K562 (cell line): ENCODE measurements at regions not wholly inside any gene's neighbourhood (a gene's known extent, or its start where the extent isn't known, plus 50 kb on each side); places are given as distances from the start of the nearest gene placed in this dataset.

Experiments
- MYBL2 ChIP-seq, 2 experiments: fragments of 450-650 bp in 1 of 2; sonication (generic) in 1 of 2; formaldehyde crosslinking in 1 of 2; IDR thresholded peaks; 2 replicates each; pipeline versions ENCODE4 v1.6.1 to v1.8.1; 2017 to 2022; ENCODE audit warnings: borderline replicate concordance in 1 of 2, inconsistent platforms in 1 of 2, low read depth in 1 of 2, mild to moderate bottlenecking in 1 of 2, missing genetic modification reagents in 1 of 2, moderate library complexity in 1 of 2
- PHF20 ChIP-seq: fragments of 450-650 bp; IDR thresholded peaks from 2 replicates; pipeline ENCODE4 v1.6.1; 2018; ENCODE audit not compliant: partially characterized antibody
- PML ChIP-seq: IDR thresholded peaks from 2 replicates; pipeline ENCODE4 v1.6.1; 2012; ENCODE audit warnings: low read length, inconsistent platforms
- STAG1 ChIP-seq: sonication (generic); formaldehyde crosslinking; IDR thresholded peaks from 2 replicates; pipeline ENCODE4 v1.5.0; 2020; ENCODE audit warnings: missing genetic modification reagents, borderline replicate concordance

- TF ChIP-seq PML (no peak), PHF20 (no peak), MYBL2 (IDR thresholded peaks at IDR 0.05; ENCODE audit: low read depth) (no peak), MYBL2 (CRISPR knock-in tag; IDR thresholded peaks at IDR 0.05; ENCODE audit: borderline replicate concordance) (no peak), STAG1 (no peak)
These were observed 176.6 kb upstream of the KLHL29 start for GRCh38 chr2:23208339-23208738.
